ENCODE measurements at regions not wholly inside any gene's neighbourhood (a gene's known extent, or its start where the extent isn't known, plus 50 kb on each side); places are given as distances from the start of the nearest gene placed in this dataset.
"Not testable (repeated sequence)": the region's sequence is repeated elsewhere in the genome, so short reads cannot be mapped to it uniquely, and the experiment has no call there.

DNA sequence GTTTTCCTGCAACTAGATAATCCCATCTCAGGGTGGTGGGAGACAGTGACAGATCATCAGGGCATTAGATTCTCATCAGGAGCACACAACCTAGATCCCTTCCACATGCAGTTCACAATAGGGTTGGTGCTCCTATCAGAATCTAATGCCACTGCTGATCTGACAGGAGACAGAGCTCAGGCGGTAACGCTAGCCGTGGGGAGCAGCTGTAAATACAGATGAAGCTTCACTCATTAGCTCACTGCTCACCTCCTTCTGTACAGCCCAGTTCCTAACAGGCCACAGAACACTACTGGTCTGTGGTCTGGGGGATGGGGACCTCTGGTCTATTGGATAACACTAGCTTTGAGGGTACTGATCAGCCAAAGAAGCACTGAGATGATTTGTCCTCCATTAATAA lies 66.6 kb upstream of the ZNF195 start:
- WGBS, result 97% methylated on average over 3 of the region's 3 CpGs
- H3K4me3 ChIP-seq; H3K36me3 ChIP-seq; intact Hi-C loops (cut with DNase I); H3K9me3 ChIP-seq; H3K27me3 ChIP-seq (replicated peaks; ENCODE audit: insufficient read depth); DNase-seq (ENCODE audit: low spot score); H3K4me1 ChIP-seq (replicated peaks); H3K27ac ChIP-seq: not testable (repeated sequence)

GRCh38 chr11:3444420-3444744 lies 65.4 kb upstream of the ZNF195 start:
- 90% methylated on average over 3 of the region's 3 CpGs for WGBS

GRCh38 chr11:3443700-3444419 lies 64.9 kb upstream of the ZNF195 start:
- H3K4me3 ChIP-seq; intact Hi-C loops (cut with DNase I); H3K9me3 ChIP-seq; DNase-seq (ENCODE audit: low spot score); H3K27me3 ChIP-seq (replicated peaks; ENCODE audit: insufficient read depth); H3K27ac ChIP-seq; H3K4me1 ChIP-seq (replicated peaks); H3K36me3 ChIP-seq: not testable (repeated sequence)
- WGBS, result 1% methylated on average over 15 of the region's 16 CpGs

More at GRCh38 chr11:3444420-3444744, 65.4 kb upstream of the ZNF195 start:
- H3K9me3 ChIP-seq; DNase-seq (ENCODE audit: low spot score); intact Hi-C loops (cut with DNase I); H3K36me3 ChIP-seq; H3K27ac ChIP-seq; H3K27me3 ChIP-seq (replicated peaks; ENCODE audit: insufficient read depth); H3K4me1 ChIP-seq (replicated peaks); H3K4me3 ChIP-seq: not testable (repeated sequence)

GRCh38 chr11:3437441-3437840 lies 58.5 kb upstream of the ZNF195 start:
- H3K4me1 ChIP-seq (replicated peaks); H3K4me3 ChIP-seq; DNase-seq (ENCODE audit: low spot score); H3K9me3 ChIP-seq; H3K36me3 ChIP-seq; intact Hi-C loops (cut with DNase I); H3K27ac ChIP-seq; H3K27me3 ChIP-seq (replicated peaks; ENCODE audit: insufficient read depth): not testable (repeated sequence)
- WGBS, result 89% methylated on average over 14 of the region's 14 CpGs

DNA sequence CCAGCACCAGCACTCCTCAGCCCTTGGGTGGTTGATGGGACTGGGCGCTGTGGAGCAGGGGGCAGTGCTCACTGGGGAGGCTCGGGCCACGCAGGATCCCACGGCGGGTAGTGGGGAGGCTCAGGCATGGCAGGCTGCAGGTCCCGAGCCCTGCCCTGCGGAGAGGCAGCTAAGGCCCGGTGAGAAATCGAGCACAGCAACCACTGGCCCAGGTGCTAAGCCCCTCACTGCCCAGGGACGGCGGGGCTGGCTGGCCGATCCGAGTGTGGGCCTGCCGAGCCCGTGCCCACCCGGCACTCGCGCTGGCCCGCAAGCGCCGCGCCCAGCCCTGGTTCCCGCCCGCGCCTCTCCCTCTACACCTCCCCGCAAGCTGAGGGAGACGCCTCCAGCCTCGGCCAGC lies 56.0 kb upstream of the ZNF195 start:
- Histone ChIP-seq H3K27me3 (replicated peaks; ENCODE audit: insufficient read depth) (no peaks in the 10 kb centered on the region), H3K27ac (no peak overlapping the region), H3K36me3 (no peaks in the 10 kb centered on the region), H3K4me1 (replicated peaks) (no peaks in the 10 kb centered on the region), H3K4me3 (no peak overlapping the region), H3K9me3 (no peaks in the 10 kb centered on the region)
- 93% methylated on average over 23 of the region's 28 CpGs for WGBS
- intact Hi-C loops (cut with DNase I), result no loop called here
- no peak for DNase-seq (ENCODE audit: low spot score)
- TF ChIP-seq POLR2AphosphoS5 (IDR thresholded peaks at IDR 0.05) (no peak), CTCF (IDR thresholded peaks at IDR 0.05) (no peak), POLR2A (IDR thresholded peaks at IDR 0.05) (no peak)

- H3K27me3 ChIP-seq (replicated peaks; ENCODE audit: insufficient read depth); H3K4me1 ChIP-seq (replicated peaks); H3K9me3 ChIP-seq; H3K4me3 ChIP-seq; H3K27ac ChIP-seq; H3K36me3 ChIP-seq; intact Hi-C loops (cut with DNase I); DNase-seq (ENCODE audit: low spot score): not testable (repeated sequence)
- WGBS, result 24% methylated on average over 6 of the region's 6 CpGs
Measured at GRCh38 chr11:3429191-3429590, 50.2 kb upstream of the ZNF195 start.

Small RNA genes lying in the stretch of these regions (small RNA-seq; reads per million reads assigned to genes)
- gene SNRPCP5, result 0 reads per million in 2 donors

Data from prostate gland (tissue), 2 donors.